ENCODE measurements at regions not wholly inside any gene's neighbourhood (a gene's known extent, or its start where the extent isn't known, plus 50 kb on each side); places are given as distances from the start of the nearest gene placed in this dataset.

GRCh38 chr2:216320852-216321251, 51.4 kb downstream of the MARCHF4 start:
- H3K9me3 Mint-ChIP-seq (ENCODE audit: unreplicated experiment), result peaks cover 3% of the 10 kb centered on the region
- no peaks in the 10 kb centered on the region for H3K36me3 Mint-ChIP-seq (ENCODE audit: unreplicated experiment)
- no peak overlapping the region for H3K27ac Mint-ChIP-seq (ENCODE audit: unreplicated experiment)
- no peak overlapping the region for H3K4me3 Mint-ChIP-seq (ENCODE audit: unreplicated experiment)
- H3K4me1 Mint-ChIP-seq (ENCODE audit: low read depth, unreplicated experiment), result peaks cover 16% of the 10 kb centered on the region
- H3K27me3 Mint-ChIP-seq (ENCODE audit: unreplicated experiment), result no peaks in the 10 kb centered on the region
- no peak for TF ChIP-seq CTCF (IDR thresholded peaks at IDR 0.05; ENCODE audit: partially characterized antibody, unreplicated experiment)
- DNase-seq, result no peak

DNA sequence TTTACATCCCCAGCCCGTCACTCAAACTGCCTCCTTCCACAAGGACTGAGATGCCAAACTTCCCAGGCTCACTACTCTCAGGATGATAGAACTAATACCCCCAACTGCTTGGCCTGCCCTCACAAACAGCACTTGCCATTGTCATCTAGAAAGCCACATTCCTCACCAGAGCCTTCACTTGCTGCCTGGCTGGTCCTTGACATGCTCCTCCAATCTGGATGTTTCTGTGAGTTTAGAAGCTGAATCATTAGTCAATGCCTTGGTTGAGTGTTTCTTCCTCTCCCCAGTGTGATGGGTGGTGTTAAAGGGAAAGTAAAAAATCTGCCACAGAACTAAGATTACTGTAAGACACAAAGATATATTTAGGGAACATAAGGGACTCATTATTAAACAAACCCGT, 52.5 kb downstream of the MARCHF4 start:
- DNase-seq, result no peak
- Mint-ChIP-seq H3K4me1 (ENCODE audit: low read depth, unreplicated experiment) (peaks cover 18% of the 10 kb centered on the region), H3K27ac (ENCODE audit: unreplicated experiment) (no peak overlapping the region), H3K4me3 (ENCODE audit: unreplicated experiment) (peak overlapping the region; percentile 28), H3K9me3 (ENCODE audit: unreplicated experiment) (peaks cover 3% of the 10 kb centered on the region), H3K36me3 (ENCODE audit: unreplicated experiment) (no peaks in the 10 kb centered on the region), H3K27me3 (ENCODE audit: unreplicated experiment) (no peaks in the 10 kb centered on the region)
- TF ChIP-seq CTCF (IDR thresholded peaks at IDR 0.05; ENCODE audit: partially characterized antibody, unreplicated experiment), result no peak

- no peak for TF ChIP-seq CTCF (IDR thresholded peaks at IDR 0.05; ENCODE audit: partially characterized antibody, unreplicated experiment)
- no peaks in the 10 kb centered on the region for H3K27me3 Mint-ChIP-seq (ENCODE audit: unreplicated experiment)
- no peak overlapping the region for H3K4me3 Mint-ChIP-seq (ENCODE audit: unreplicated experiment)
- no peak for DNase-seq
- H3K4me1 Mint-ChIP-seq (ENCODE audit: low read depth, unreplicated experiment), result peaks cover 18% of the 10 kb centered on the region
- H3K36me3 Mint-ChIP-seq (ENCODE audit: unreplicated experiment), result no peaks in the 10 kb centered on the region
- H3K9me3 Mint-ChIP-seq (ENCODE audit: unreplicated experiment), result peaks cover 3% of the 10 kb centered on the region
- H3K27ac Mint-ChIP-seq (ENCODE audit: unreplicated experiment), result no peak overlapping the region
Observed at GRCh38 chr2:216318521-216318874, 53.8 kb downstream of the MARCHF4 start.

- Mint-ChIP-seq H3K9me3 (ENCODE audit: unreplicated experiment) (peaks cover 3% of the 10 kb centered on the region), H3K4me3 (ENCODE audit: unreplicated experiment) (no peak overlapping the region), H3K27me3 (ENCODE audit: unreplicated experiment) (no peaks in the 10 kb centered on the region), H3K36me3 (ENCODE audit: unreplicated experiment) (no peaks in the 10 kb centered on the region), H3K4me1 (ENCODE audit: low read depth, unreplicated experiment) (peaks cover 18% of the 10 kb centered on the region), H3K27ac (ENCODE audit: unreplicated experiment) (no peak overlapping the region)
- no peak for DNase-seq
- no peak for TF ChIP-seq CTCF (IDR thresholded peaks at IDR 0.05; ENCODE audit: partially characterized antibody, unreplicated experiment)
Observed at GRCh38 chr2:216317831-216318520, 54.3 kb downstream of the MARCHF4 start.

- H3K4me3 Mint-ChIP-seq (ENCODE audit: unreplicated experiment), result no peak overlapping the region
- TF ChIP-seq CTCF (IDR thresholded peaks at IDR 0.05; ENCODE audit: partially characterized antibody, unreplicated experiment), result no peak
- peaks cover 5% of the 10 kb centered on the region for H3K9me3 Mint-ChIP-seq (ENCODE audit: unreplicated experiment)
- no peak for DNase-seq
- H3K27ac Mint-ChIP-seq (ENCODE audit: unreplicated experiment), result no peak overlapping the region
- peaks cover 18% of the 10 kb centered on the region for H3K4me1 Mint-ChIP-seq (ENCODE audit: low read depth, unreplicated experiment)
- no peaks in the 10 kb centered on the region for H3K36me3 Mint-ChIP-seq (ENCODE audit: unreplicated experiment)
- no peaks in the 10 kb centered on the region for H3K27me3 Mint-ChIP-seq (ENCODE audit: unreplicated experiment)
Observed at GRCh38 chr2:216316743-216317142, 55.5 kb downstream of the MARCHF4 start.
